Brain microvascular endothelial cell (primary cell): ENCODE measurements at regions not wholly inside any gene's neighbourhood (a gene's known extent, or its start where the extent isn't known, plus 50 kb on each side); places are given as distances from the start of the nearest gene placed in this dataset.
"Not testable (repeated sequence)": the region's sequence is repeated elsewhere in the genome, so short reads cannot be mapped to it uniquely, and the experiment has no call there.

Source experiments
- DNase-seq: peaks from one replicate; pipeline ENCODE4 v3.0.0-alpha.2; 2020
- H3K27ac ChIP-seq: fragments of 250-450 bp; sonication (Bioruptor Pico); 2 replicates; pipeline ENCODE4 v1.5.1; 2020; ENCODE audit warnings: mild to moderate bottlenecking, moderate library complexity
- H3K27me3 ChIP-seq: fragments of 250-450 bp; sonication (Bioruptor Pico); replicated peaks from 2 replicates; pipeline ENCODE4 v1.5.1; 2020; ENCODE audit warnings: mild to moderate bottlenecking
- H3K36me3 ChIP-seq: fragments of 250-450 bp; sonication (Bioruptor Pico); replicated peaks from 2 replicates; pipeline ENCODE4 v1.5.1; 2020; ENCODE audit warnings: mild to moderate bottlenecking
- H3K4me3 ChIP-seq: 2 replicates; pipeline ENCODE4 v1.5.1; 2011; ENCODE audit warnings: low read depth, mild to moderate bottlenecking, control low read depth, low read length, moderate library complexity
- CTCF ChIP-seq: IDR thresholded peaks from 2 replicates; pipeline ENCODE4 v1.5.1; 2011; ENCODE audit warnings: low read depth, mild to moderate bottlenecking, moderate library complexity, low read length, control low read depth, inconsistent platforms; ENCODE audit errors: missing control alignments
- in situ Hi-C: cut with HindIII; loops from 2 replicates; pipeline ENCODE4 v1.10.0; 2017; ENCODE audit warnings: low sequenced_read_pairs, low pct_ligation_motif_present

- DNase-seq: no peak
- in situ Hi-C loops: no loop called here
- no peak for TF ChIP-seq CTCF
- no peaks in the 10 kb centered on the region for H3K36me3 ChIP-seq
- no peak overlapping the region for H3K4me3 ChIP-seq
- H3K27me3 ChIP-seq: no peaks in the 10 kb centered on the region
- no peak overlapping the region for H3K27ac ChIP-seq
Observed at GRCh38 chr6:80433673-80434025, 327.2 kb downstream of the BCKDHB start.

GRCh38 chr6:80433010-80433672 lies 326.7 kb downstream of the BCKDHB start:
- in situ Hi-C loops: no loop called here
- no peak overlapping the region for H3K4me3 ChIP-seq
- no peak overlapping the region for H3K27ac ChIP-seq
- TF ChIP-seq CTCF: no peak
- no peaks in the 10 kb centered on the region for H3K27me3 ChIP-seq
- H3K36me3 ChIP-seq: no peaks in the 10 kb centered on the region
- DNase-seq: no peak

- no peak for TF ChIP-seq CTCF
Observed at GRCh38 chr6:80425089-80425823, 318.8 kb downstream of the BCKDHB start.

DNA sequence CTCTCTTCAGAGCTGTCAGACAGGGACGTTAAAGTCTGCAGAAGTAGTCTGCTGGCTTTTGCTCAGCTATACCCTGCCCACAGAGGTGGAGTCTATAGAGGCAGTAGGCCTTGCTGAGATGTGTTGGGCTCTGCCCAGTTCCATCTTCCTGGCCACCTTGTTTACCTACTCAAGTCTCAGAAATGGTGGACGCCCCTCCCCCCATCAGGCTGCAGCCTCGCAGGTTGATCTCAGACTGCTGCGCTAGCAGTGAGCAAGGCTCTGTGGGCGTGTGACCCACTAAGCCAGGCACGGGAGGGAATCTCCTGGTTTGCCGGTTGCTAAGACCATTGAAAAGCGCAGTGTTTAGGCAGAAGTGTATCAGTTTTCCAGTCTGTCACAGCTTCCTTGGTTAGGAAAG lies 305.0 kb downstream of the BCKDHB start:
- Histone ChIP-seq H3K4me3 (no peak overlapping the region), H3K36me3 (no peaks in the 10 kb centered on the region), H3K27me3 (no peaks in the 10 kb centered on the region), H3K27ac (no peak overlapping the region)
- in situ Hi-C loops: no loop called here
- TF ChIP-seq CTCF: no peak
- DNase-seq: no peak

More at GRCh38 chr6:80425089-80425823, 318.8 kb downstream of the BCKDHB start:
- in situ Hi-C loops: no loop called here
- Histone ChIP-seq H3K27ac (peak overlapping the region; percentile 68), H3K27me3 (no peaks in the 10 kb centered on the region), H3K36me3 (no peaks in the 10 kb centered on the region), H3K4me3 (no peak overlapping the region)
- DNase-seq: peak; percentile 72

DNA sequence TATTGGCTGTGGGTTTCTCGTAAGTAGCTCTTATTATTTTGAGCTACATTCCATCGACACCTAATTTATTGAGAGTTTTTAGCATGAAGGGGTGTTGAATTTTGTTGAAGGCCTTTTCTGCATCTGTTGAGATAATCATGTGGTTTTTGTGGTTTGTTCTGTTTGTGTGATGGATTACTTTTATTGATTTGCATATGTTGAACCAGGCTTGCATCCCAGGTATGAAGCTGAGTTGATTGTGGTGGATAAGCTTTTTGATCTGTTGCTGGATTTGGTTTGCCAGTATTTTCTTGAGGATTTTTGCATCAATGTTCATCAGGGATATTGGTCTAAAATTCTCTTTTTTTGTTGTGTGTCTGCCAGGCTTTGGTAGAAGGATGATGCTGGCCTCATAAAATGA lies 301.5 kb downstream of the BCKDHB start:
- H3K27ac ChIP-seq, H3K27me3 ChIP-seq, in situ Hi-C loops, DNase-seq, H3K36me3 ChIP-seq, H3K4me3 ChIP-seq: not testable (repeated sequence)

DNA sequence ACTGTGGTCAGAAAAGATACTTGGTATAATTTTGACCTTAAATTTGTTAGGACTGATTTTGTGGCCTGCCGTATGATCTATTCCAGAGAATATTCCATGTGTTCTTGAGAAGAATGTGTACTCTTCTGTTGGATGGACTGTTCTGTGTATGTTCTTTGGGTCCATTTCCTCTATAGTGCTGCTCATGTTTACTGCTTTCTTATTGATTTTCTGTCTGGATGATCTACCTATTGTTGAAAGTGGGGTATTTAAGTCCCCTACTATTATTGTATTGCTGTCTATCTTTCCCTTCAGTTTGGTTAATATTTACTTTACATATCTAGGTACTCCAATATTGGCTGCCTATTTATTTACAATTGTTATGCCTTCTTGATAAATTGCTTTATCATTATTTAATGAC lies 298.4 kb downstream of the BCKDHB start:
- in situ Hi-C loops: no loop called here
- no peak for TF ChIP-seq CTCF

More for the DNA sequence above, 298.4 kb downstream of the BCKDHB start:
- Histone ChIP-seq H3K4me3 (no peak overlapping the region), H3K36me3 (no peaks in the 10 kb centered on the region), H3K27ac (no peak overlapping the region), H3K27me3 (no peaks in the 10 kb centered on the region)
- no peak for DNase-seq
